Left ventricle myocardium inferior (tissue), 1 donor: ENCODE measurements at regions not wholly inside any gene's neighbourhood (a gene's known extent, or its start where the extent isn't known, plus 50 kb on each side); places are given as distances from the start of the nearest gene placed in this dataset.

Experiments used
- DNase-seq: peaks from one replicate; pipeline ENCODE4 v3.0.0-alpha.2; 2020
- H3K27ac ChIP-seq: fragments of 200-600 bp; replicated peaks from 2 replicates; pipeline ENCODE4 v1.8.0; 2021
- H3K27me3 ChIP-seq: fragments of 200-600 bp; 2 replicates; pipeline ENCODE4 v1.8.0; 2021; ENCODE audit warnings: low read depth
- H3K36me3 ChIP-seq: fragments of 200-600 bp; 2 replicates; pipeline ENCODE4 v1.8.0; 2021
- H3K4me1 ChIP-seq: fragments of 200-600 bp; 2 replicates; pipeline ENCODE4 v1.8.0; 2021
- H3K4me3 ChIP-seq: fragments of 200-600 bp; 2 replicates; pipeline ENCODE4 v1.8.0; 2021; ENCODE audit warnings: mild to moderate bottlenecking, moderate library complexity
- H3K9me3 ChIP-seq: fragments of 200-600 bp; replicated peaks from 2 replicates; pipeline ENCODE4 v1.8.0; 2021
- CTCF ChIP-seq: fragments of 200-600 bp; IDR thresholded peaks from 2 replicates; pipeline ENCODE4 v1.8.0; 2021; ENCODE audit warnings: antibody characterized with exemption, mild to moderate bottlenecking, borderline replicate concordance
- intact Hi-C: fragments of 100-400 bp; cut with micrococcal nuclease; formaldehyde crosslinking; loops from one replicate; pipeline ENCODE4 v1.11.0; 2022
- donor health status: DM: no; HTN: yes; CAD: no; lungs with severe emphysema.

- H3K36me3 ChIP-seq = no peaks in the 10 kb centered on the region
- H3K27ac ChIP-seq = no peak overlapping the region
- no peak for TF ChIP-seq CTCF
- no peak overlapping the region for H3K4me3 ChIP-seq
- intact Hi-C loops = no loop called here
- no peak for DNase-seq
- H3K4me1 ChIP-seq = no peaks in the 10 kb centered on the region
- no peaks in the 10 kb centered on the region for H3K27me3 ChIP-seq
- H3K9me3 ChIP-seq = no peaks in the 10 kb centered on the region
These were observed 131.6 kb upstream of the SOX5 start for GRCh38 chr12:24081092-24081529.

GRCh38 chr12:24080465-24080864 lies 131.0 kb upstream of the SOX5 start:
- Histone ChIP-seq H3K27ac (no peak overlapping the region), H3K4me3 (no peak overlapping the region), H3K9me3 (no peaks in the 10 kb centered on the region), H3K4me1 (no peaks in the 10 kb centered on the region), H3K27me3 (no peaks in the 10 kb centered on the region), H3K36me3 (no peaks in the 10 kb centered on the region)
- no peak for DNase-seq
- intact Hi-C loops = no loop called here
- TF ChIP-seq CTCF = no peak

GRCh38 chr12:24079083-24079482 lies 129.6 kb upstream of the SOX5 start:
- Histone ChIP-seq H3K9me3 (no peaks in the 10 kb centered on the region), H3K36me3 (no peaks in the 10 kb centered on the region), H3K4me3 (no peak overlapping the region), H3K4me1 (no peaks in the 10 kb centered on the region), H3K27me3 (no peaks in the 10 kb centered on the region), H3K27ac (no peak overlapping the region)
- DNase-seq = no peak
- TF ChIP-seq CTCF = no peak
- intact Hi-C loops = no loop called here

GRCh38 chr12:24078318-24078765 lies 128.9 kb upstream of the SOX5 start:
- H3K27ac ChIP-seq = no peak overlapping the region
- no peaks in the 10 kb centered on the region for H3K9me3 ChIP-seq
- intact Hi-C loops = no loop called here
- no peak for TF ChIP-seq CTCF
- no peak overlapping the region for H3K4me3 ChIP-seq
- no peaks in the 10 kb centered on the region for H3K36me3 ChIP-seq
- no peaks in the 10 kb centered on the region for H3K27me3 ChIP-seq
- H3K4me1 ChIP-seq = no peaks in the 10 kb centered on the region
- no peak for DNase-seq

GRCh38 chr12:24077161-24077560 lies 127.7 kb upstream of the SOX5 start:
- Histone ChIP-seq H3K36me3 (no peaks in the 10 kb centered on the region), H3K4me1 (no peaks in the 10 kb centered on the region), H3K27ac (no peak overlapping the region), H3K4me3 (no peak overlapping the region), H3K9me3 (no peaks in the 10 kb centered on the region), H3K27me3 (no peaks in the 10 kb centered on the region)
- DNase-seq = no peak
- TF ChIP-seq CTCF = no peak
- intact Hi-C loops = no loop called here

- H3K4me3 ChIP-seq = no peak overlapping the region
- no peak overlapping the region for H3K27ac ChIP-seq
- no peaks in the 10 kb centered on the region for H3K9me3 ChIP-seq
- H3K4me1 ChIP-seq = no peaks in the 10 kb centered on the region
- DNase-seq = no peak
- intact Hi-C loops = no loop called here
- H3K27me3 ChIP-seq = no peaks in the 10 kb centered on the region
- no peak for TF ChIP-seq CTCF
- H3K36me3 ChIP-seq = no peaks in the 10 kb centered on the region
These were observed 126.2 kb upstream of the SOX5 start for GRCh38 chr12:24075650-24076049.
